Liver (tissue), 8 donors: ENCODE measurements at regions not wholly inside any gene's neighbourhood (a gene's known extent, or its start where the extent isn't known, plus 50 kb on each side); places are given as distances from the start of the nearest gene placed in this dataset.

Source experiments
- DNase-seq: peaks from one replicate; pipeline ENCODE4 v3.0.0-alpha.2; 2017; ENCODE audit warnings: low spot score
- H3K27ac ChIP-seq, 2 donors: one replicate each; pipeline ENCODE4 v1.7.0; 2013; ENCODE audit warnings: inconsistent platforms in 2 of 2, low read length in 2 of 2, control low read depth in 1 of 2, low read depth in 1 of 2, mild to moderate bottlenecking in 1 of 2
- H3K27me3 ChIP-seq, 4 donors: one replicate each; pipeline versions ENCODE4 v1.6.1 to v1.7.0; 2013; ENCODE audit warnings: low read length in 3 of 4, inconsistent platforms in 1 of 4, mild to moderate bottlenecking in 1 of 4, moderate library complexity in 1 of 4; ENCODE audit not compliant: control insufficient read depth in 4 of 4, insufficient read depth in 4 of 4
- H3K36me3 ChIP-seq, 4 donors: one replicate each; pipeline versions ENCODE4 v1.6.1 to v1.7.0; 2013; ENCODE audit warnings: low read length in 3 of 4, mild to moderate bottlenecking in 3 of 4, low read depth in 1 of 4, moderate library complexity in 1 of 4; ENCODE audit not compliant: control insufficient read depth in 4 of 4, insufficient read depth in 3 of 4
- H3K4me1 ChIP-seq, 4 donors: one replicate each; pipeline versions ENCODE4 v1.6.1 to v1.7.0; 2013; ENCODE audit warnings: low read length in 3 of 4, mild to moderate bottlenecking in 3 of 4, moderate library complexity in 1 of 4; ENCODE audit not compliant: control insufficient read depth in 4 of 4, insufficient read depth in 4 of 4
- H3K4me3 ChIP-seq, 3 donors: one replicate each; pipeline versions ENCODE4 v1.6.1 to v1.7.0; 2013; ENCODE audit warnings: low read length in 3 of 3, control low read depth in 1 of 3, low read depth in 1 of 3, mild to moderate bottlenecking in 1 of 3
- H3K9ac ChIP-seq, 2 donors: one replicate each; pipeline ENCODE4 v1.7.0; 2013; ENCODE audit warnings: low read length in 2 of 2, mild to moderate bottlenecking in 2 of 2, moderate library complexity in 2 of 2, control low read depth in 1 of 2, low read depth in 1 of 2
- H3K9me3 ChIP-seq, 4 donors: one replicate each; pipeline versions ENCODE4 v1.6.1 to v1.7.0; 2013; ENCODE audit warnings: low read length in 3 of 4; ENCODE audit not compliant: control insufficient read depth in 4 of 4
- ATF3 ChIP-seq: IDR thresholded peaks from 2 replicates; pipeline ENCODE4 v1.6.1; 2016; ENCODE audit warnings: antibody characterized with exemption
- CTCF ChIP-seq: fragments of 150-350 bp; IDR thresholded peaks from 2 replicates; pipeline ENCODE4 v1.5.1; 2017; ENCODE audit warnings: improper control_type of control experiment, low read depth, low read length; ENCODE audit not compliant: missing input control
- EGR1 ChIP-seq, 2 donors: IDR thresholded peaks; 2 replicates each; pipeline ENCODE4 v1.6.1; 2016 to 2018; ENCODE audit warnings: antibody characterized with exemption in 2 of 2, low read depth in 2 of 2
- FOXA1 ChIP-seq: IDR thresholded peaks from 2 replicates; pipeline ENCODE4 v1.6.1; 2016; ENCODE audit warnings: antibody characterized with exemption
- FOXA2 ChIP-seq: IDR thresholded peaks from 2 replicates; pipeline ENCODE4 v1.6.1; 2016; ENCODE audit warnings: antibody characterized with exemption
- GABPA ChIP-seq, 2 donors: IDR thresholded peaks in 1 of 2; conservative IDR thresholded peaks in 1 of 2; 2 replicates each; pipeline ENCODE4 v1.6.1; 2016; ENCODE audit warnings: antibody characterized with exemption in 2 of 2, mild to moderate bottlenecking in 1 of 2, moderate library complexity in 1 of 2
- HNF4A ChIP-seq, 2 donors: conservative IDR thresholded peaks; 2 replicates each; pipeline ENCODE4 v1.6.1; 2016; ENCODE audit warnings: antibody characterized with exemption in 2 of 2, mild to moderate bottlenecking in 2 of 2
- HNF4G ChIP-seq: IDR thresholded peaks from 2 replicates; pipeline ENCODE4 v1.6.1; 2016; ENCODE audit warnings: antibody characterized with exemption
- MAX ChIP-seq: IDR thresholded peaks from 2 replicates; pipeline ENCODE4 v1.6.1; 2016; ENCODE audit warnings: antibody characterized with exemption
- NR2F2 ChIP-seq: IDR thresholded peaks from 2 replicates; pipeline ENCODE4 v1.6.1; 2016; ENCODE audit warnings: antibody characterized with exemption
- RAD21 ChIP-seq, 2 donors: IDR thresholded peaks; 2 replicates each; pipeline ENCODE4 v1.6.1; 2016; ENCODE audit warnings: antibody characterized with exemption in 2 of 2, mild to moderate bottlenecking in 2 of 2
- REST ChIP-seq: IDR thresholded peaks from 2 replicates; pipeline ENCODE4 v1.6.1; 2016; ENCODE audit warnings: antibody characterized with exemption, mild to moderate bottlenecking
- RXRA ChIP-seq, 2 donors: IDR thresholded peaks; 2 replicates each; pipeline ENCODE4 v1.6.1; 2017 to 2018; ENCODE audit warnings: antibody characterized with exemption in 2 of 2, mild to moderate bottlenecking in 1 of 2
- SP1 ChIP-seq: IDR thresholded peaks from 2 replicates; pipeline ENCODE4 v1.6.1; 2018; ENCODE audit warnings: antibody characterized with exemption, mild to moderate bottlenecking
- TAF1 ChIP-seq: conservative IDR thresholded peaks from 2 replicates; pipeline ENCODE4 v1.6.1; 2016; ENCODE audit warnings: antibody characterized with exemption, mild to moderate bottlenecking
- YY1 ChIP-seq: IDR thresholded peaks from 2 replicates; pipeline ENCODE4 v1.6.1; 2016; ENCODE audit warnings: antibody characterized with exemption, mild to moderate bottlenecking
- WGBS: extraction: QIAGEN DNeasy Blood & Tissue Kit; methylation state at CpG from one replicate; pipeline ENCODE4 v1.1.7; 2013; 5-methylcytosine and 5-hydroxymethylcytosine counted together
- donor health status: healthy.
- donor health status: healthy.
- donor health status: healthy.
- donor health status: healthy.
- donor health status: healthy.

- Histone ChIP-seq H3K27ac (no peak overlapping the region), H3K4me3 (no peak overlapping the region), H3K27me3 (peaks cover 0 to 3% (median 0%) of the 10 kb centered on the region in 4 donors), H3K9me3 (no peaks in the 10 kb centered on the region), H3K36me3 (no peaks in the 10 kb centered on the region), H3K4me1 (no peaks in the 10 kb centered on the region), H3K9ac (no peak overlapping the region)
- WGBS: 83% methylated on average over 18 of the region's 18 CpGs
- TF ChIP-seq YY1 (no peak), RXRA (IDR thresholded peaks at IDR 0.05) (no peak), FOXA2 (no peak), REST (no peak), GABPA (IDR thresholded peaks at IDR 0.05 in 1 of 2, conservative IDR thresholded peaks at IDR 0.05 in 1 of 2) (no peak), HNF4G (no peak), FOXA1 (no peak), MAX (no peak), HNF4A (conservative IDR thresholded peaks at IDR 0.05) (no peak), TAF1 (no peak), RAD21 (IDR thresholded peaks at IDR 0.05) (no peak), ATF3 (no peak), SP1 (no peak), NR2F2 (no peak), EGR1 (IDR thresholded peaks at IDR 0.05; ENCODE audit: low read depth in 2 of 2) (no peak), CTCF (no peak)
- no peak for DNase-seq
Measured at GRCh38 chr2:11103984-11104793, 51.1 kb upstream of the SLC66A3 start.
